ENCODE measurements at regions not wholly inside any gene's neighbourhood (a gene's known extent, or its start where the extent isn't known, plus 50 kb on each side); places are given as distances from the start of the nearest gene placed in this dataset.
"Not testable (repeated sequence)": the region's sequence is repeated elsewhere in the genome, so short reads cannot be mapped to it uniquely, and the experiment has no call there.

DNA sequence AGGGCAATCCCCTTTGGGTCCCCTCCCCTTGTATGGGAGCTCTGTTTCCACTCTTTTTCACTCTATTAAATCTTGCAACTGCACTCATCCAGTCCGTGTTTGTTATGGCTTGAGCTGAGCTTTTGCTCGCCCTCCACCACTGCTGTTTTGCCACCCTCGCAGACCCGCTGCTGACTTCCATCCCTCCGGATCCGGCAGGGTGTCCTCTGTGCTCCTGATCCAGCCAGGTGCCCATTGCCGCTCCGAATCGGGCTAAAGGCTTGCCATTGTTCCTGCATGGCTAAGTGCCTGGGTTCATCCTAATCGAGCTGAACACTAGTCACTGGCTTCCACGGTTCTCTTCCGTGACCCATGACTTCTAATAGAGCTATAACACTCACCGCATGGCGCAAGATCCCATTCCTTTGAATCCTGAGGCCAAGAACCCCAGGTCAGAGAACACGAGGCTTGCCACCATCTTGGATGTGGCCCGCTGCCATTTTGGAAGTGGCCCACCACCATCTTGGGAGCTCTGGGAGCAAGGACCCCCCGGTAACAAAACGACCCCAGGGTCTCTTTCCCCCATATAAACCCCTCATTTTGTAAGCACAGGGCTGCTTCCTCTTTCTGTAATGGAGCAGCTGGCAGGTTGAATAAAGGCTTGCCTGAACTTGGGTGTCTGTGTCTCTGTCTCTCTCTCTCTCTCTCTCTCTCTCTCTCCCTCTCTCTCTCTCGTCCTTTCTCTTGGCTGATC is 1166.2 kb downstream of the TAF11L14 start:
- Mint-ChIP-seq H3K9me3 (no peaks in the 10 kb centered on the region), H3K4me1 (no peaks in the 10 kb centered on the region), H3K36me3 (ENCODE audit: low read depth) (no peaks in the 10 kb centered on the region), H3K4me3 (no peak overlapping the region), H3K27ac (no peak overlapping the region), H3K27me3 (no peaks in the 10 kb centered on the region)
- intact Hi-C loops (cut with micrococcal nuclease): no loop called here
- DNase-seq: no peak

DNA sequence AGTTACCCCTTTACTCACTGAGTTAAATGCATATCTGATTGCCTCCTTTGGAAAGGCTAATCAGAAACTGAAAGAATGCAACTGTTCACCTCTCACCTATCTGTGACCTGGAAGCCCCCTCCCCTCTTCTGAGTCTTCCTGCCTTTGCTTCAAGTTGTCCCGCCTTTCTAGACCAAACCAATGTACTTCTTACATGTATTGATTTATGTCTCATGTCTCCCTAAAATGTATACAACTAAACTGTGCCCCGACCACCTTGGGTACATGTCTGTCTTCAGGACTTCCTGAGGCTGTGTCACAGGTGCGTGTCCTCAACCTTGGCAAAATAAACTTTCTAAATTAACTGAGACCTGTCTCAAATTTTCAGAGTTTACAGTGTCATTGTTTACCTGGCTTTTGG is 1167.2 kb downstream of the TAF11L14 start:
- intact Hi-C loops (cut with micrococcal nuclease): not testable (repeated sequence)

DNA sequence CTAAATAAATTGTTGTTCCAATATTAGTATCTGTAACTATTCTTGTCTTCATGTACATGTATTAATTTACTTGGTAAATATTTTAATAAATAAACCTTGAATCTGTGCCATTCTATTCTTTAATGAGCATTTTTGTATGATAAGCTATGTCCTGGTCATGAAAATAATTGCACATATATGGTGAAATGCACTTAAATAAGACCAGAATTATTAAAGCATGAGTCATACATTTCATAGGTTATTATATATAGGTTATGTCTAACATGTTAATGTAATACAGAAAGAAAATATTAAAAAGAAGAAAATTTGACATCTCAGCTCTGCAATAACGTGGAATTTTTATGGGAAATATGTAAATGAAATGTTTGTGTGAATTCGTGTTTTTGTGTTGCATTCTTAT is 1168.1 kb downstream of the TAF11L14 start:
- no peaks in the 10 kb centered on the region for H3K36me3 Mint-ChIP-seq (ENCODE audit: low read depth)
- intact Hi-C loops (cut with micrococcal nuclease): no loop called here
- H3K27me3 Mint-ChIP-seq: no peaks in the 10 kb centered on the region
- no peak overlapping the region for H3K27ac Mint-ChIP-seq
- H3K4me1 Mint-ChIP-seq: no peaks in the 10 kb centered on the region
- no peak for DNase-seq
- H3K9me3 Mint-ChIP-seq: no peaks in the 10 kb centered on the region
- no peak overlapping the region for H3K4me3 Mint-ChIP-seq

More for the DNA sequence above, 1167.2 kb downstream of the TAF11L14 start:
- H3K9me3 Mint-ChIP-seq; H3K27me3 Mint-ChIP-seq; H3K36me3 Mint-ChIP-seq (ENCODE audit: low read depth); H3K4me1 Mint-ChIP-seq; H3K27ac Mint-ChIP-seq; DNase-seq; H3K4me3 Mint-ChIP-seq: not testable (repeated sequence)

DNA sequence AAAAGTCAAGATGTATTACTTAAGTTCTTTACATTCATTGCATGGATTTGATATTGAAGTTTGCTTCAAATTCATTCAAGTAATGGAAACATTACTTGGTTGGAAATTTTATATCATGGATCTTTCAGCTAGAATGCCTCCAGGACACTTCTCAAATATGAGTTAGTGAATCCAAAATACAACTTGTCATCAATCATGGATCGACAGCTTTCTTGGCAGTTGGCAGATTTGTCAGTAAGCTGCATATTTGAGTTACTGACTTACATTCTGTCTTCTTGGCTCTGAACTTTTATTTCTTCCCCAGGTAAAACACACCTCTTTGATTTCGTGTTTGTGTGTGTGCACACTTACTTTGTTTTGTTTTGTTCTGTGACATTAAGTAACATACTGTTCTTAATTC is 1171.1 kb downstream of the TAF11L14 start:
- H3K9me3 Mint-ChIP-seq: no peaks in the 10 kb centered on the region
- intact Hi-C loops (cut with micrococcal nuclease): no loop called here
- no peak overlapping the region for H3K4me3 Mint-ChIP-seq
- no peaks in the 10 kb centered on the region for H3K4me1 Mint-ChIP-seq
- H3K27ac Mint-ChIP-seq: no peak overlapping the region
- H3K27me3 Mint-ChIP-seq: no peaks in the 10 kb centered on the region
- DNase-seq: no peak
- no peaks in the 10 kb centered on the region for H3K36me3 Mint-ChIP-seq (ENCODE audit: low read depth)

DNA sequence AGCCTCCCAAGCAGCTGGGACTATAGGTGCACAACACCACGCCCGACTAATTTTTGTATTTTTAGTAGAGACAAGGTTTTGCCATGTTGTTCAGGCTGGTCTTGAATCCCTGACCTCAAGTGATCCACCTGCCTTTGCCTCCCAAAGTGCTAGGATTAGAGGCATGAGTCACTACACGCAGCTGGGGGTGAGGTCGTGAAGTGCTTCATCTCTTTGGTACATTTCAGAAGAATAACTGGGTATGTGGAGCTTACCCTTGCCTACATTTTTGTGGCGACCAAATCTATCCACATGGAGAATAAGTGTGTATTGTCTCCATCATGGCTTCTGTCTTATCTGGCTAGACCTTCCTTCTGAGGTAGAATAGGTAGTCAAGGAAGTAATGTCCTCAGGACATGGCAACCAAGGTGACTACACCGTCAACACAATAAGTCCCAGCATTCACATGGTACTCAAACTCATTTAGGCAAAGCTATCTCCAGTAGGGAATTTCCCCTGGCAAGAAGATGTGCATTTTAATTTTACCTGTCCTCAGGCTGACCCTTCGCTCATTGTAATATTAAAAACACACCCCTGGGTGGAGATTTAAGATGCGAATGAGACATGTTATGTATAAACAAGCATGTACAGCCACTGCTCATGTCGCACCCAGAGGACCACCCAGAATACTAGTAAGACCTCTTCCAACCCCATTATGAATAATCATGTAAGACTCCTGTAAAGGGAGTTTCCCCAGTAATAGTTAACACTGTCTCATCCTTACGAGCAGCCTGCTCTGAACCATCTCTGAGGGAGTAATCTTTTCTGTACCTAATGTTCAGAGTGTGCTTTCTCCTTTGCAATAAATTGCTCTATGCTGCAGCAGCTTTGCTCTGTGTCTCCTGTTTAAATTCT is 1173.2 kb downstream of the TAF11L14 start:
- Mint-ChIP-seq H3K4me1 (no peaks in the 10 kb centered on the region), H3K27me3 (no peaks in the 10 kb centered on the region), H3K27ac (no peak overlapping the region), H3K4me3 (no peak overlapping the region), H3K36me3 (ENCODE audit: low read depth) (no peaks in the 10 kb centered on the region), H3K9me3 (no peaks in the 10 kb centered on the region)
- DNase-seq: no peak
- intact Hi-C loops (cut with micrococcal nuclease): no loop called here

DNA sequence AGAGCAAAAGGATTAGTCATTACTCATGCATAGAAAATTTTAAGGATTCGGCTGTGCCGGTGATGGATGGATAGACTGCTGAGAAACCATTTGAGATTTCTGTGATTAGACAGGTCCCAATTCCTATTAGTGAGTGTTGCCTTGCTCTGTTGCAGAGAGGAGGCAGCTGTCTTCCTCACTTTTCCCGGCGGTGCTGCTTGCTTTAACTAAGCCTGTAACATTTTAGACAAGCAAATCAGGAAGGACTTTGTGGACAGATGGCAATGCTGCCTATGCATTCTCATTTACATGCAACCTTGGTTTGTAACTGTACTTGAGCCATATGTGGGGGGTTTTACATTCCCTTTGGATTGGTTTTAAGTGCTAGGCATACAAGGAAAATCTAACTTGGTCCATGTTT is 1176.3 kb downstream of the CDH18 start:
- H3K9me3 Mint-ChIP-seq: no peaks in the 10 kb centered on the region

DNA sequence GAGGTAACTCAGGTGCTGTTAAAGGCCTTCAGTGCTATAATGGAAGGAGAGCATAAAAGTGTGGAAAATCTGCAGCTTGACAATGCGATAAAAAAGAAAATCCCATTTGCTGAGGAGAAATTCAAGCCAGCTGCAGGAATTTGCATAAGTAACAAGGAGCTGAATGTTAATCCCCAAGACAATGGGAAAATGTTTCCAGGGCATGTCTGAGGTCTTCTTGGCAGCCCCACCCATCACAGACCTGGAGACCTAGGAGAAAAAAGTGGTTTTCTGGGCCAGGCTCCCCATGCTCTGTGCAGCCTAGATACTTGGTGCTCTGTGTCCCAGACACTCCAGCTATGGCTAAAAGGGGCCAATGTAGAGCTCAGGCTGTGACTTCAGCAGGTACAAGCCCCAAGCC is 1159.6 kb downstream of the CDH18 start:
- intact Hi-C loops (cut with micrococcal nuclease): no loop called here
- no peak for DNase-seq
- no peaks in the 10 kb centered on the region for H3K36me3 Mint-ChIP-seq (ENCODE audit: low read depth)
- H3K9me3 Mint-ChIP-seq: no peaks in the 10 kb centered on the region
- no peaks in the 10 kb centered on the region for H3K4me1 Mint-ChIP-seq
- no peak overlapping the region for H3K4me3 Mint-ChIP-seq
- H3K27ac Mint-ChIP-seq: no peak overlapping the region
- no peaks in the 10 kb centered on the region for H3K27me3 Mint-ChIP-seq

More for the DNA sequence above, 1176.3 kb downstream of the CDH18 start:
- no peaks in the 10 kb centered on the region for H3K27me3 Mint-ChIP-seq
- H3K27ac Mint-ChIP-seq: no peak overlapping the region
- no peaks in the 10 kb centered on the region for H3K4me1 Mint-ChIP-seq
- intact Hi-C loops (cut with micrococcal nuclease): no loop called here
- H3K4me3 Mint-ChIP-seq: no peak overlapping the region
- no peak for DNase-seq
- no peaks in the 10 kb centered on the region for H3K36me3 Mint-ChIP-seq (ENCODE audit: low read depth)

DNA sequence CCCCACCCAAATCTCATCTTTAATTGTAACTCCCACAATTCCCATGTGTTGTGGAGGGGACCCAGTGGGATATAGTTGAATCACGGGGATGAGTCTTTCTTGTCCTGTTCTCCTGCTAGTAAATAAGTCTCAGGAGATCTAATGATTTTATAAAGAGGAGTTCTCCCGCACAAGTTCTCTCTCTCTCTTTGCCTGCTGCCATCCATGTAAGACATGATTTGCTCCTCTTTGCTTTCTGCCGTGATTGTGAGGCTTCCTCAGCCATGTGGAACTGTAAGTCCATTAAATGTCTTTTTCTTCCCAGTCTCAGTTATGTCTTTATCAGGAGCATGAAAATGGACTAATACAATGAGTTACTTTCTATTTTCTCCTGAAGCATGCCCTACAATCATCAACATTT is 1158.5 kb downstream of the CDH18 start:
- Mint-ChIP-seq H3K4me1 (no peaks in the 10 kb centered on the region), H3K27ac (no peak overlapping the region), H3K27me3 (no peaks in the 10 kb centered on the region), H3K4me3 (no peak overlapping the region), H3K36me3 (ENCODE audit: low read depth) (no peaks in the 10 kb centered on the region), H3K9me3 (no peaks in the 10 kb centered on the region)
- DNase-seq: no peak
- intact Hi-C loops (cut with micrococcal nuclease): no loop called here

DNA sequence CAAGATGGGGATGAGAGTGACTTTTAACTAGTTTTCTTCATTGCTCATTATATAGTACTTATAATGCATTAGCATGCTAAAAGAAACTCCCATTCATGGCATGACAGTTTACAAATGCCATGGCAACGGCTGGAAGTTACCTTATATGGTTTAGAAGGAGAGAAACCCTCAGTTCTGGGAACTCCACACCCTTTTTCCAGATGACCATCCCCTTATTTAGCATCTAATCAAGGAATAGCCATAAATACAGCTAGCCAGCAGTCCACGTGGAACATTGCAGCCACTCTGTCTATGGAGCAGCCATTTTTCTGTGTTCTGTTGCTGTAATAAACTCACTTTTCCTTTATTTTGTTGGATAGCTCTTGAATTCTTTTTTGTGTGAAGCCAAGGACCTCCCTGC is 1137.8 kb downstream of the CDH18 start:
- no peak for DNase-seq
- Mint-ChIP-seq H3K27ac (no peak overlapping the region), H3K4me3 (no peak overlapping the region), H3K9me3 (no peaks in the 10 kb centered on the region), H3K36me3 (ENCODE audit: low read depth) (no peaks in the 10 kb centered on the region), H3K4me1 (no peaks in the 10 kb centered on the region), H3K27me3 (no peaks in the 10 kb centered on the region)
- intact Hi-C loops (cut with micrococcal nuclease): no loop called here

DNA sequence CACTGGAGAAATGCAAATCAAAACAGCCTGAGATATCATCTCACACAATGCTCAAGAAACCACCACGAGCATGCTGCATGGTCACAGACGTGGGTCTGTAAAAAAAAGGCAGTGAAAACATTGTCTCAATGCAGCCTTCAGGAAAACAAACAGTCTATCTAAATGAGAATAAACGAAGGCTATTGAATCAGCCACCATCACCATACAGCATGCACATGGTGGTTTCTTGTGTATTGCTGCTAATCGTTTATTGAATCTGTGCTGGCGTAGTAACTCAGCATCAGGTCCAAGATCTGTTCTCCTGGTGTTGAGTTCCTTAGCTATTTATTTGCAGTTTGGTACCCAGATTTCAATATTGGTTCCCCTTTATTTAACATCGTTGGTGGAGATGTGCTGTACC is 1115.0 kb downstream of the CDH18 start:
- no peak overlapping the region for H3K27ac Mint-ChIP-seq
- H3K27me3 Mint-ChIP-seq: no peaks in the 10 kb centered on the region
- H3K9me3 Mint-ChIP-seq: no peaks in the 10 kb centered on the region
- no peaks in the 10 kb centered on the region for H3K36me3 Mint-ChIP-seq (ENCODE audit: low read depth)
- H3K4me3 Mint-ChIP-seq: no peak overlapping the region
- intact Hi-C loops (cut with micrococcal nuclease): no loop called here
- H3K4me1 Mint-ChIP-seq: no peaks in the 10 kb centered on the region
- DNase-seq: no peak

DNA sequence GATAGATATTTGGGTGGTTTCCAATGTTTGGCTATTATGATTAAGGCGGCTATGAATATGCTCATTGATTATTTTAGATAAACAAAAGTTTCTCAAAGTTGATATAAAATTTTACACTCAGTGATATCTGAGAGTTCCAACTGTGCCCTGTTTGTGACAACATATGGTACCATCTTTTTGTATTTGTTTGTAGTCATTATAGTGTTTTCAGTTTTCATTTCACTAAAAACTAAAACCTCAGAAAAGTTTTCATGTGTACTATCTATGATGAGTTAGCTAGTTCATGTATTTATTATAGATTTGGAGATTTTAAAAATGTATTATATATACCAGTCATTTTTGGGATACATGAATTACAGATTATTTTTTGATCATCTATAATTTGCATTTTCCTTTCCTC is 1111.4 kb downstream of the CDH18 start:
- Mint-ChIP-seq H3K36me3 (ENCODE audit: low read depth) (no peaks in the 10 kb centered on the region), H3K4me3 (no peak overlapping the region), H3K27ac (no peak overlapping the region), H3K27me3 (no peaks in the 10 kb centered on the region), H3K4me1 (no peaks in the 10 kb centered on the region), H3K9me3 (no peaks in the 10 kb centered on the region)
- no peak for DNase-seq
- intact Hi-C loops (cut with micrococcal nuclease): no loop called here

DNA sequence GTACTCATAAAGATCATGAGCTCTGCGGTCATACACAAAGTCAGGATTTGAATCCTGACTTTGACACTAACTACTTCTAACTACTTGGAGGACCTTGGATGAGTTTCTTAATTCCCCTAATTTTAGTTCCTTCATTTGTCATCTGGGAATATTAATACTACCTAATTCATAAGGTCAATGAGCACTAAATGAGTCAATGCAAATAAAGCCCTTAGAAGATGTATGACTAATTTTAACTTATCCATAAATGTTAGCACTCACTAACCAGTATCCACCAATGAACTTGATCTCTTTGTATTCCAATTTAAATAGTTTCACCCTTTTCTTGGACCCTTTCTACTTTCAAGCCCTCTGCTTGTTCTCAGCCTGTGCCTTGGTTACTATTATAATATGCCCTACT is 1106.4 kb downstream of the CDH18 start:
- no peak for DNase-seq
- Mint-ChIP-seq H3K27me3 (no peaks in the 10 kb centered on the region), H3K4me3 (no peak overlapping the region), H3K36me3 (ENCODE audit: low read depth) (no peaks in the 10 kb centered on the region), H3K9me3 (no peaks in the 10 kb centered on the region), H3K27ac (no peak overlapping the region), H3K4me1 (no peaks in the 10 kb centered on the region)
- intact Hi-C loops (cut with micrococcal nuclease): no loop called here

DNA sequence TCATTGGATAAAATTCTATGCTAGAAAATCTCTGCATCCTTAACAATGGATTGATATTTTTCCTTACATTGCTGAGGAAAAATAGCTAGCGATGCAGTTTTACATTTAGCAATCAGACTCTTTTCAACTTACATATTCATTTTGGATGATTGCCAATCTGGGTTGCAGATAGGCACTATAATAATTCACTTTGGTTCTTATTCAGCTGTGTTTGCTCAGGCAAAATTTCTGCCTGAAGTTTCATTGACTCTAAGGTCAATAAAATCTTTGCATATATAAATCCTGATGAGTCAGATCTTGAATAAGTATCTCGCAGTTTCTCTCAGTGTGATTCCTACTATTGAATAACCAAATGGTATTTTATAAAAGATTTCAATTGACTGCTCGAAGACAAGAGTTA is 1105.8 kb downstream of the CDH18 start:
- Mint-ChIP-seq H3K9me3 (no peaks in the 10 kb centered on the region), H3K4me3 (no peak overlapping the region), H3K27ac (no peak overlapping the region), H3K4me1 (no peaks in the 10 kb centered on the region), H3K36me3 (ENCODE audit: low read depth) (no peaks in the 10 kb centered on the region), H3K27me3 (no peaks in the 10 kb centered on the region)
- intact Hi-C loops (cut with micrococcal nuclease): no loop called here
- DNase-seq: no peak

DNA sequence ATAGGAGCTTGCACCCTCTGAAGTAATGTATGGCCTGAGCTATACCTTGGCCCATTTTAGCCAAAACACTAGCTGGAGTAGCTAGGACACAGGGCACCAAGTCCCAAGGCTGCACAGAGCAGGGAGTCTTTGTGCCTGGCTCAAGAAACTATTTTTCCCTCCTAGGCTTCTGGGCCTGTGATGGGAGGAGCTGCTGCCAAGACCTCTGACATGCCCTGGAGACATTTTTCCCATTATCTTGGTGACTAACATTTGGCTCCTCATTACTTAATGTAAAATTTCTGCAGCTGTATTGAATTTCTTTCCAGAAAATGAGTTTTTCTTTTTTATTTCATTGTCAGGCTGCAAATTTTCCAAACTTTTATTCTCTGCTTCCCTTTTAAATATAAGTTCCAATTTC is 1099.2 kb downstream of the CDH18 start:
- intact Hi-C loops (cut with micrococcal nuclease): no loop called here

More for the DNA sequence above, 1099.2 kb downstream of the CDH18 start:
- Mint-ChIP-seq H3K4me1 (no peaks in the 10 kb centered on the region), H3K4me3 (no peak overlapping the region), H3K27ac (no peak overlapping the region), H3K36me3 (ENCODE audit: low read depth) (no peaks in the 10 kb centered on the region), H3K9me3 (no peaks in the 10 kb centered on the region), H3K27me3 (no peaks in the 10 kb centered on the region)
- DNase-seq: no peak

All from activated CD4-positive, alpha-beta T cell treated with anti-CD3 and anti-CD28 coated beads, Interleukin-2, amount 10 ng/mL, durations not matched to agents 24 days and 14 days (primary cell).